ENCODE measurements at regions not wholly inside any gene's neighbourhood (a gene's known extent, or its start where the extent isn't known, plus 50 kb on each side); places are given as distances from the start of the nearest gene placed in this dataset.

DNA sequence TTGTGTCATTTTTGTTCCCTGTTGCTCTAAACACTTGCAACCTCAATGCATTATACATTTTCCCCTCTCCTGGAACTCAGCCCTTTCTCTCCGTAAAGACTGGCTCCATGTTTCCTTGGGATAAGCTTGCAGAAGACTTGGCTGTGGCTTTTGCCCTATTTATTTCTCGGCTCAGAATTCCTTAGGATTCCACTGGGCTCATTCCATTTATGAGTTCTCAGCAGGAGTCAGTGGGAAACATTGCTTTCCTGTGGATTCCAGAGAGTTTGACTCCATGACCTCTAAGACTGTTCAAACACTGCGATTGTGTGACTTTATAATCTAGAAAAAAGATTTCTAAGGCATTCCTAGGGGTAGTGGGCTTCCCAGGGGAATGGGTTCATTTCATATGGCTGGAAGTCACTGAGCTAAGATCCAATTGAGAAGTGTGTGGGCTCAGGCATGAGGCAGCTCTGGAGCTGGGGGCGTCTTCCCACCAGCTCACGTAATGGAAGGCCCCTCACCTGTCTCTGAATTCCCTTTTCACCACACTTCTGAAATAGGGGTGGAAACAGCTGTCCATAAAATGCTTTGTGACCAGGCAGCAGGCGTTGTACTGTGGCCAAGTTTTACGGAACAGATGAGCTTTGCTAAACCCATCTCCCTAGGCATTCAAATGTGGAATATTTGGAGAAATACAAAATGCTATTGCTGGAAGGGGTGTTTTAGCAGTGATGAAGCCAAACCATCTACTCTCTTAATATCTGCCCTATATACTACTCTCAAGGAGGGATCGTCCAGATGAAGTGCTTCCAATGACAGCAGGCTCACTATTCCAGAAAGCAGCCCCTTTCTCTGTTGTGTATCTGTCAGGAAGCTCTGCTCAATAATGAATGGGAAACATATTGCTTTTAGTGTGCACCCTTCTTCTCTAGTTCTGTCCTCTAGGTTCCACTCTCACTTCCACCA lies 91.8 kb upstream of the BCL6 start:
- POLR2A ChIA-PET = no interaction called here

DNA sequence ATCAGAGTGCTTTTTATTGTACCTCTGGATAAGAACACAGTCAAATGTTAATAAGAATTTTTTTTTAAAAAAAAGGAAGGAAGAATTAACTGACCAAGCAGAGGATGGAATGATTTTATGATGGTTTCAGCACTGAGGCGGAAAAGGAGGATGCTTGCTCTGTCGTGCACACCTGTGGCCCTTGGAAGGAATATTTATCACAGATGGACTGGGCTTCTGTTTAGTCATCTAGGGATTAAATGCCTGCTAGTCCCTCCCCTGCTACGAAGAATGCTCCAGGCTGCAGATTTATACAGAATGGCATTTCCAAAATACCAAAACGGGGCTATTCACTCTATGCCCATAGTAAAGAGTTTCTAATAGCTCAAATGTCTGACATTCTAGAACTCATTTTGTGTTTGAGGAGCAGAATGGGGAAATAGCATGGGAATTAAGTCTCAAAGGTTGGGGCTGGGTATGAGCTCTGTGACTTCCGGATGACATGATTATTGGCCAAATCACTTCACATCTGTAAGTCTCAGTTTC lies 92.8 kb upstream of the BCL6 start:
- H3K36me3 ChIP-seq (ENCODE audit: insufficient read depth, low read length) = no peaks in the 10 kb centered on the region
- peaks cover 0 to 6% (median 3%) of the 10 kb centered on the region in 5 donors for H3K9me3 Mint-ChIP-seq
- no peaks in the 10 kb centered on the region for H3K4me1 ChIP-seq (ENCODE audit: insufficient read depth, low read length)
- H3K4me1 Mint-ChIP-seq = no peaks in the 10 kb centered on the region
- no peak overlapping the region for H3K4me3 Mint-ChIP-seq
- H3K27ac ChIP-seq (ENCODE audit: low read depth, low read length) = no peak overlapping the region
- CTCF ChIA-PET = interaction anchor here (1.4 kb wide), 1 partner anchor 39 kb away, joined by 3 read pairs; no protein-coding TSS in a partner anchor
- H3K9me3 ChIP-seq (ENCODE audit: low read length) = no peaks in the 10 kb centered on the region
- no peaks in the 10 kb centered on the region for H3K27me3 ChIP-seq (ENCODE audit: insufficient read depth, low read length, poor library complexity, severe bottlenecking)
- H3K36me3 Mint-ChIP-seq = peaks cover 0 to 15% (median 4%) of the 10 kb centered on the region in 3 donors
- H3K4me3 ChIP-seq (ENCODE audit: low read length) = no peak overlapping the region
- H3K27me3 Mint-ChIP-seq = peaks cover 0 to 6% of the 10 kb centered on the region in 2 donors
- POLR2A ChIA-PET = no interaction called here
- H3K27ac Mint-ChIP-seq = peak overlapping the region in 1 of 8 donors; percentile 55
- no peak for DNase-seq

More for the DNA sequence above, 91.8 kb upstream of the BCL6 start:
- Histone ChIP-seq H3K4me3 (ENCODE audit: low read length) (no peak overlapping the region), H3K27ac (ENCODE audit: low read depth, low read length) (no peak overlapping the region), H3K9me3 (ENCODE audit: low read length) (no peaks in the 10 kb centered on the region), H3K27me3 (ENCODE audit: insufficient read depth, low read length, poor library complexity, severe bottlenecking) (no peaks in the 10 kb centered on the region), H3K36me3 (ENCODE audit: insufficient read depth, low read length) (no peaks in the 10 kb centered on the region), H3K4me1 (ENCODE audit: insufficient read depth, low read length) (no peaks in the 10 kb centered on the region)
- no peak for DNase-seq
- no peak overlapping the region for H3K27ac Mint-ChIP-seq
- H3K4me3 Mint-ChIP-seq = no peak overlapping the region
- H3K9me3 Mint-ChIP-seq = peaks cover 0 to 6% (median 3%) of the 10 kb centered on the region in 5 donors
- H3K27me3 Mint-ChIP-seq = peaks cover 0 to 4% of the 10 kb centered on the region in 2 donors
- peaks cover 0 to 15% (median 4%) of the 10 kb centered on the region in 3 donors for H3K36me3 Mint-ChIP-seq
- H3K4me1 Mint-ChIP-seq = peaks cover 0 to 6% (median 3%) of the 10 kb centered on the region in 3 donors
- CTCF ChIA-PET = interaction anchor here (1.4 kb wide), 1 partner anchor 38 kb away, joined by 3 read pairs; no protein-coding TSS in a partner anchor

DNA sequence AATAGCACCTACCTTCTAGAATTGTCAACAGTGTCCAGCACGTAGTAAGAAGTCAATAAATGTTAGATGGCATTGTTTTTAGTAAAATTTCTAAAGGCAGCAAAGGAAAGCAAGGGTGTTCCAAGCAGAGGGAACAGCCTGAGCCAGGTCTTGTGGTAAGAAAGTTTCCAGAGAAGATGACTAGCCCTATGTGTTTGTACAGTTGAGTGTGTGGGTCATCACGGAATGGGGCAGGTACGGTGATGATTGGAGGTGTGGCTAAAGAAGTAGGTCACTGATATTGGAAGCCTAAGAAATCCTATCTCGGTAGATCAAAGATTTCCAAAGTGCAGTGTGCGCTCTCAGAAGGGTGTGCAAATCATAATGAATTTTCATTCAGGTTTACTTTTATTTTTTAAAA lies 94.2 kb upstream of the BCL6 start:
- H3K9me3 ChIP-seq (ENCODE audit: low read length) = no peaks in the 10 kb centered on the region
- H3K36me3 ChIP-seq (ENCODE audit: insufficient read depth, low read length) = no peaks in the 10 kb centered on the region
- H3K27ac ChIP-seq (ENCODE audit: low read depth, low read length) = no peak overlapping the region
- H3K36me3 Mint-ChIP-seq = peaks cover 0 to 14% (median 4%) of the 10 kb centered on the region in 3 donors
- no peak for DNase-seq
- H3K27me3 Mint-ChIP-seq = peaks cover 0 to 6% of the 10 kb centered on the region in 2 donors
- no peaks in the 10 kb centered on the region for H3K27me3 ChIP-seq (ENCODE audit: insufficient read depth, low read length, poor library complexity, severe bottlenecking)
- H3K4me3 Mint-ChIP-seq = no peak overlapping the region
- CTCF ChIA-PET = no interaction called here
- H3K27ac Mint-ChIP-seq = peak overlapping the region in 1 of 8 donors; percentile 8
- H3K4me1 ChIP-seq (ENCODE audit: insufficient read depth, low read length) = no peaks in the 10 kb centered on the region
- POLR2A ChIA-PET = no interaction called here
- H3K4me1 Mint-ChIP-seq = no peaks in the 10 kb centered on the region
- peaks cover 0 to 6% (median 3%) of the 10 kb centered on the region in 5 donors for H3K9me3 Mint-ChIP-seq
- H3K4me3 ChIP-seq (ENCODE audit: low read length) = no peak overlapping the region

DNA sequence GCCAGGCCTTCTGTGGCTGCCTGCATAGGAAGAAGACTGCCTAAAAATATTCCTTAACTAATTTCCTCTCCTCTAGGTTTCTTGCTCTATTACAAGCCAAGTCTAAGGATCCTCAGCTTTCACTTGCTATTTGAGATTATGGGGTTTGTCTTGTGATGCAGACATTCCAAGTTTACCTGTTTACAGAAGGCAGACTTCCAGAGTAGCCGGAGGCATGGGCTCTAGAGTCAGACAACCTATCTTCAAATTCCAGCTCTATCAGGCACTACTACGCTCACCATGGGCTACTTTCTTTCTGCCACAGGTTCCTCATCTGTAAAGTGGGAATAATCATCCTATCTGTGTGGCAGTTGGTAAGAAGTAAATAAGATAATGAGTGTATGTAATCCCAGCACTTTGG lies 95.6 kb upstream of the BCL6 start:
- H3K36me3 ChIP-seq (ENCODE audit: insufficient read depth, low read length) = no peaks in the 10 kb centered on the region
- H3K27ac Mint-ChIP-seq = no peak overlapping the region
- DNase-seq = no peak
- H3K27ac ChIP-seq (ENCODE audit: low read depth, low read length) = no peak overlapping the region
- H3K4me1 Mint-ChIP-seq = no peaks in the 10 kb centered on the region
- ChIA-PET POLR2A (no interaction called here), CTCF (no interaction called here)
- H3K27me3 ChIP-seq (ENCODE audit: insufficient read depth, low read length, poor library complexity, severe bottlenecking) = no peaks in the 10 kb centered on the region
- no peaks in the 10 kb centered on the region for H3K9me3 Mint-ChIP-seq
- no peak overlapping the region for H3K4me3 ChIP-seq (ENCODE audit: low read length)
- H3K27me3 Mint-ChIP-seq = peaks cover 0 to 4% of the 10 kb centered on the region in 2 donors
- H3K36me3 Mint-ChIP-seq = no peaks in the 10 kb centered on the region
- H3K9me3 ChIP-seq (ENCODE audit: low read length) = no peaks in the 10 kb centered on the region
- H3K4me1 ChIP-seq (ENCODE audit: insufficient read depth, low read length) = no peaks in the 10 kb centered on the region
- no peak overlapping the region for H3K4me3 Mint-ChIP-seq

DNA sequence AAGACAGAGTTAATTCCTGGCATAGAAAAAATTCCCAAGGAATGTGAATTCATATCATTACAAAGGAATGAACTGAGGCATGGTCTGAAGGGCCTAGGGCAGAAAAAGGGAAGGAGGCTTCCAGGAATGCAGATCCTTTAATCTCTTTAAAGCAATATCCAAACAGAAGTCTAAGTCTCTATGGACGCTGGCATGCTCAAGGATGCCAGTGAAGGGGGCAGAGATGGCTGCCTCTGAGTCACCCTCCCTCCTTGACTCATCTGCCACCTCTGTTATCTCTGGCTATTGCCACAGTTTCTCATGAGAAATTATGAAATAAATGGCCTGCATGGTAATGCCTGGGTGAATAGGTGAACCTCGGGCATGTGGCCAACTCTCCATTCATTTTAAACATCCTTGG lies 96.3 kb upstream of the BCL6 start:
- ChIA-PET CTCF (no interaction called here), POLR2A (no interaction called here)
- H3K9me3 ChIP-seq (ENCODE audit: low read length) = no peaks in the 10 kb centered on the region
- peaks cover 0 to 4% of the 10 kb centered on the region in 2 donors for H3K27me3 Mint-ChIP-seq
- no peak overlapping the region for H3K27ac ChIP-seq (ENCODE audit: low read depth, low read length)
- H3K9me3 Mint-ChIP-seq = no peaks in the 10 kb centered on the region
- H3K27me3 ChIP-seq (ENCODE audit: insufficient read depth, low read length, poor library complexity, severe bottlenecking) = no peaks in the 10 kb centered on the region
- H3K27ac Mint-ChIP-seq = no peak overlapping the region
- no peaks in the 10 kb centered on the region for H3K36me3 Mint-ChIP-seq
- H3K36me3 ChIP-seq (ENCODE audit: insufficient read depth, low read length) = no peaks in the 10 kb centered on the region
- no peak for DNase-seq
- no peaks in the 10 kb centered on the region for H3K4me1 ChIP-seq (ENCODE audit: insufficient read depth, low read length)
- H3K4me3 ChIP-seq (ENCODE audit: low read length) = no peak overlapping the region
- H3K4me3 Mint-ChIP-seq = no peak overlapping the region
- no peaks in the 10 kb centered on the region for H3K4me1 Mint-ChIP-seq

DNA sequence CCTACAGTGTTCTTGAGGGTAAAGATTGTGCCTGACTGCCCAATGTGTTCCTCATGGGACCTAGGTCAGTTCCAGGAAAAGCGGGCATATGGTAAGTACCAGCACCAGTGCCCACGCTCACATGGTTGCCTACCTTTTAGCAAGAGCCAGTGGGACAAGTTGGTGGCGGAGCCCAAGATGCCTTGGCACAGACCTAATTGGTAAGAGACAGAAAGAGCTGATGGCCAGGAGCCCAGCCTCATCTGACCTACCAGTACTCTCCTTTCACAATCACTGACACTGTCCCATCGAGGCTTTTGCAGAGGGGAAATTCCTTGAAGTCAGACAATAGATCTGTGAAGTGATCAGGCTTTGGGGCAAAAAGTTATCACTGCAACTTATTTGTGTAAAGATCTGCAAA lies 98.4 kb upstream of the BCL6 start:
- no peak for DNase-seq
- Mint-ChIP-seq H3K27ac (peak overlapping the region in 1 of 8 donors; percentile 44), H3K4me1 (no peaks in the 10 kb centered on the region), H3K27me3 (peaks cover 0 to 4% of the 10 kb centered on the region in 2 donors), H3K36me3 (no peaks in the 10 kb centered on the region), H3K9me3 (no peaks in the 10 kb centered on the region), H3K4me3 (no peak overlapping the region)
- POLR2A ChIA-PET = no interaction called here
- H3K4me3 ChIP-seq (ENCODE audit: low read length) = no peak overlapping the region
- H3K9me3 ChIP-seq (ENCODE audit: low read length) = no peaks in the 10 kb centered on the region
- no peak overlapping the region for H3K27ac ChIP-seq (ENCODE audit: low read depth, low read length)
- H3K4me1 ChIP-seq (ENCODE audit: insufficient read depth, low read length) = no peaks in the 10 kb centered on the region
- H3K36me3 ChIP-seq (ENCODE audit: insufficient read depth, low read length) = no peaks in the 10 kb centered on the region
- CTCF ChIA-PET = no interaction called here
- no peaks in the 10 kb centered on the region for H3K27me3 ChIP-seq (ENCODE audit: insufficient read depth, low read length, poor library complexity, severe bottlenecking)

DNA sequence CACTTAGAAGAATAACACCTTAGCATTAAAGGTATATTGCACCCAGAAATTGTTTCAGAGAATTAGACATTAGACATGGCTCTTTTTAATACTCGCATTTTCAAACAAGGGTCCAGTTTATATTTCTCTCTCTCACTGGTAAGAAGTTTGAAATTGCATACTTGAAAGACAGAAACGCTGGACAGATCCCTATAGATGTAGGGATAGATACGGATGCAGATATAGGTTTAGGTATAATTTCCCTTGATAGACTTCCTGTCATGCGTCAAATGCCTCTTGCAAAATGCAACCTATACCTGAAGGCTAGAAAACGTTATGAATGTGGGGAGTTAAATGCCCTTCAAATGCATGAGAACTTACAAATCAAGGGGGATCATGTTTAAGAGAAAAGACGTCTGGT lies 99.4 kb upstream of the BCL6 start:
- H3K4me3 Mint-ChIP-seq = no peak overlapping the region
- CTCF ChIA-PET = no interaction called here

DNA sequence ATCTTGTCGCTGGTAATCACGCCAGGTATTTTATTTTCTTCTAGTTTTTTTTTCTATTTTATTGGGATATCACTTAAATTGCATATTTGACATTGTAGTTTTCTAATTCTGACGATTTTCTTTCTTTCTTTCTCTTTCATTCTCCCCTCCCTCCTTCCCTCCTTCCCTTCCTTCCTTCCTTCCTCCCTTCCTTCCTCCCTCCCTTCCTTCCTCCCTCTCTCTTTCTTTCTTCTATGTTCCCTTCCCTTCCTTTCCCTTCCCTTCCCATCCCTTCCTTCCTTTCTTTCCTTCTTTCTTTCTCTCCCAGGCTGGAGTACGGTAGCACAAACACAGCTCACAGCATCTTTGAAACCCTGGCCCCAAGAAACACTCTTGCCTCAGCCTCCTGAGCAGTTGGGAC lies 100.6 kb upstream of the BCL6 start:
- Histone ChIP-seq H3K4me3 (ENCODE audit: low read length) (no peak overlapping the region), H3K27me3 (ENCODE audit: insufficient read depth, low read length, poor library complexity, severe bottlenecking) (no peaks in the 10 kb centered on the region), H3K36me3 (ENCODE audit: insufficient read depth, low read length) (no peaks in the 10 kb centered on the region), H3K4me1 (ENCODE audit: insufficient read depth, low read length) (no peaks in the 10 kb centered on the region), H3K27ac (ENCODE audit: low read depth, low read length) (no peak overlapping the region), H3K9me3 (ENCODE audit: low read length) (no peaks in the 10 kb centered on the region)
- Mint-ChIP-seq H3K27ac (no peak overlapping the region), H3K27me3 (peaks cover 0 to 2% of the 10 kb centered on the region in 2 donors), H3K4me3 (no peak overlapping the region), H3K4me1 (peaks cover 8 to 14% (median 13%) of the 10 kb centered on the region in 3 donors), H3K9me3 (no peaks in the 10 kb centered on the region), H3K36me3 (no peaks in the 10 kb centered on the region)
- CTCF ChIA-PET = interaction anchor here (0.8 kb wide), 1 partner anchor 183 kb away, joined by 3 read pairs; no protein-coding TSS in a partner anchor
- no peak for DNase-seq
- POLR2A ChIA-PET = interaction anchor here (0.7 kb wide), 1 partner anchor 30 kb away, joined by 3 read pairs; no protein-coding TSS in a partner anchor

More for the DNA sequence above, 99.4 kb upstream of the BCL6 start:
- POLR2A ChIA-PET = no interaction called here
- Mint-ChIP-seq H3K27ac (no peak overlapping the region), H3K9me3 (no peaks in the 10 kb centered on the region), H3K4me1 (peaks cover 0 to 3% (median 2%) of the 10 kb centered on the region in 3 donors), H3K27me3 (peaks cover 0 to 2% of the 10 kb centered on the region in 2 donors), H3K36me3 (no peaks in the 10 kb centered on the region)
- Histone ChIP-seq H3K27ac (ENCODE audit: low read depth, low read length) (no peak overlapping the region), H3K36me3 (ENCODE audit: insufficient read depth, low read length) (no peaks in the 10 kb centered on the region), H3K27me3 (ENCODE audit: insufficient read depth, low read length, poor library complexity, severe bottlenecking) (no peaks in the 10 kb centered on the region), H3K9me3 (ENCODE audit: low read length) (no peaks in the 10 kb centered on the region), H3K4me3 (ENCODE audit: low read length) (no peak overlapping the region), H3K4me1 (ENCODE audit: insufficient read depth, low read length) (no peaks in the 10 kb centered on the region)
- no peak for DNase-seq

All from CD8-positive, alpha-beta memory T cell (primary cell).